ENCODE measurements at regions not wholly inside any gene's neighbourhood (a gene's known extent, or its start where the extent isn't known, plus 50 kb on each side); places are given as distances from the start of the nearest gene placed in this dataset.

DNA sequence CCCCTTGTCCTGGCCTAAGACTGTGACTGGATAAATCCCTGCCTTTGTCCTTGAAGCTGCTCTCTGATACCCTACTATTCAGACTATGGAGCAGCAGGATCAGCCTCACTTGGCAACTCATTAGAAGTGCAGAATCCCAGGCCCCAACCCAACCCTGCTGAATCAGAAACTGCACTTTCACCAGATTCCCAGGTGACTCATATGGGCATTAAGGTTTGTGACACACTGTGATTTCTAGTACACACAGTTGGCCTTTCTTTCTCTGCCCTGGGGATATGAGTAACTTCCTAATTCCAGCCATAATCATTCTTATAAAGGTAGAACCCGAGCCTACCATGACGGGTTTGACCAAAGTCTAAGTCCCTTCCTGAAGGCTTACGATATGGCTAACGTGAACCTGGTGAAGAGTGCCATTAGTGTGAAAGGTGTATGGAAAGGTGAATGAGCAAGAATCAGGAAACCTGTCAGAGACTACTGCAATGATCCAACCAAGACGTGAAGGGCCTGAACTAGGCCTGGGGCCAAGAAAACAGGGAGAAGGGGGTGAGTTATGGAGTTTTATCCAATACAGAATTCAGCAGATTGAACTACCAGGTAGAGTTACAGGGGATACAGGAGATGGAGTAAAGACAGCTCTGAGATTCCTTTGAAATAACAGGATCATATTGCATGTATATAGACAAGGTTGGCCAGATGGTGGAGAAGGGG, 533.0 kb downstream of the BNC2 start:
- intact Hi-C loops (cut with micrococcal nuclease; ENCODE audit: unreplicated experiment), result no loop called here
- POLR2A ChIA-PET, result no interaction called here
- Histone ChIP-seq H3K9me3 (no peaks in the 10 kb centered on the region), H3K36me3 (ENCODE audit: control insufficient read depth, insufficient read depth, low read length) (no peaks in the 10 kb centered on the region), H3K4me1 (no peaks in the 10 kb centered on the region), H3K27me3 (replicated peaks; ENCODE audit: control insufficient read depth, insufficient read depth, low read length) (no peaks in the 10 kb centered on the region), H3K4me3 (ENCODE audit: low read depth, low read length) (no peak overlapping the region)
- no peak overlapping the region for H3K27ac Mint-ChIP-seq (ENCODE audit: unreplicated experiment)
- no peak overlapping the region for H3K4me3 Mint-ChIP-seq (ENCODE audit: unreplicated experiment)
- no peak for DNase-seq
- CTCF ChIA-PET, result no interaction called here
- no peaks in the 10 kb centered on the region for H3K27me3 Mint-ChIP-seq (ENCODE audit: insufficient read depth, unreplicated experiment)
- TF ChIP-seq, protein P1, sequence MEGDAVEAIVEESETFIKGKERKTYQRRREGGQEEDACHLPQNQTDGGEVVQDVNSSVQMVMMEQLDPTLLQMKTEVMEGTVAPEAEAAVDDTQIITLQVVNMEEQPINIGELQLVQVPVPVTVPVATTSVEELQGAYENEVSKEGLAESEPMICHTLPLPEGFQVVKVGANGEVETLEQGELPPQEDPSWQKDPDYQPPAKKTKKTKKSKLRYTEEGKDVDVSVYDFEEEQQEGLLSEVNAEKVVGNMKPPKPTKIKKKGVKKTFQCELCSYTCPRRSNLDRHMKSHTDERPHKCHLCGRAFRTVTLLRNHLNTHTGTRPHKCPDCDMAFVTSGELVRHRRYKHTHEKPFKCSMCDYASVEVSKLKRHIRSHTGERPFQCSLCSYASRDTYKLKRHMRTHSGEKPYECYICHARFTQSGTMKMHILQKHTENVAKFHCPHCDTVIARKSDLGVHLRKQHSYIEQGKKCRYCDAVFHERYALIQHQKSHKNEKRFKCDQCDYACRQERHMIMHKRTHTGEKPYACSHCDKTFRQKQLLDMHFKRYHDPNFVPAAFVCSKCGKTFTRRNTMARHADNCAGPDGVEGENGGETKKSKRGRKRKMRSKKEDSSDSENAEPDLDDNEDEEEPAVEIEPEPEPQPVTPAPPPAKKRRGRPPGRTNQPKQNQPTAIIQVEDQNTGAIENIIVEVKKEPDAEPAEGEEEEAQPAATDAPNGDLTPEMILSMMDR (IDR thresholded peaks at IDR 0.05; ENCODE audit: insufficient read depth in 1 of 2, low read depth in 1 of 2, low read length in 1 of 2, severe bottlenecking in 1 of 2, unreplicated experiment in 1 of 2), result no peak
- H3K9me3 Mint-ChIP-seq (ENCODE audit: unreplicated experiment), result peaks cover 9% of the 10 kb centered on the region
- BruUV-seq (replicated peaks), result no TSS peak
- H3K36me3 Mint-ChIP-seq (ENCODE audit: insufficient read depth, unreplicated experiment), result no peaks in the 10 kb centered on the region
- no peaks in the 10 kb centered on the region for H3K4me1 Mint-ChIP-seq (ENCODE audit: low read depth, unreplicated experiment)

DNA sequence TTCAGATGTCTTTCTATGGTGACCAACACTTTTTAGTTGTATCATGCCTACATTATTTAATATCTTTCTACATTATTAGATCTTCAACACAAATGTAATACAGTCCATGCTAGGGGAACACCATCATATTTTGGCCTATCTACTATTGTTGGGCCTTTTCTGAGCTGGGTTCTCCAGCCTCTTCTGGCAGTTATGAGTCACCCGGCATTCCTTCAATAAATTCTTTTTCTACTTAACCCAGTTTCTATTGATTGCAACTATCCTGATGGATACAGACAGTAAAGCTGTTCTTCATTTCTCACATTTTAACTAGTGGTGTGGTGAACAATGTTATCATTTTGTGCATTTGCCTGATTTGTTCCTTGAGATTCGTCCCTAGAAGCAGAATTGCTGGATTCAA, 529.3 kb downstream of the BNC2 start:
- H3K9me3 ChIP-seq, result no peaks in the 10 kb centered on the region
- H3K4me1 Mint-ChIP-seq (ENCODE audit: low read depth, unreplicated experiment), result no peaks in the 10 kb centered on the region
- CTCF ChIA-PET, result no interaction called here
- DNase-seq, result no peak
- POLR2A ChIA-PET, result no interaction called here
- no peaks in the 10 kb centered on the region for H3K27me3 ChIP-seq (replicated peaks; ENCODE audit: control insufficient read depth, insufficient read depth, low read length)
- no peaks in the 10 kb centered on the region for H3K36me3 ChIP-seq (ENCODE audit: control insufficient read depth, insufficient read depth, low read length)
- no peaks in the 10 kb centered on the region for H3K36me3 Mint-ChIP-seq (ENCODE audit: insufficient read depth, unreplicated experiment)
- no peak overlapping the region for H3K4me3 Mint-ChIP-seq (ENCODE audit: unreplicated experiment)
- TF ChIP-seq, protein P1 (IDR thresholded peaks at IDR 0.05; ENCODE audit: insufficient read depth in 1 of 2, low read depth in 1 of 2, low read length in 1 of 2, severe bottlenecking in 1 of 2, unreplicated experiment in 1 of 2), result no peak
- no peaks in the 10 kb centered on the region for H3K4me1 ChIP-seq
- H3K27ac Mint-ChIP-seq (ENCODE audit: unreplicated experiment), result no peak overlapping the region
- no TSS peak for BruUV-seq (replicated peaks)
- no peaks in the 10 kb centered on the region for H3K27me3 Mint-ChIP-seq (ENCODE audit: insufficient read depth, unreplicated experiment)
- intact Hi-C loops (cut with micrococcal nuclease; ENCODE audit: unreplicated experiment), result no loop called here
- H3K4me3 ChIP-seq (ENCODE audit: low read depth, low read length), result no peak overlapping the region
- peaks cover 9% of the 10 kb centered on the region for H3K9me3 Mint-ChIP-seq (ENCODE audit: unreplicated experiment)

DNA sequence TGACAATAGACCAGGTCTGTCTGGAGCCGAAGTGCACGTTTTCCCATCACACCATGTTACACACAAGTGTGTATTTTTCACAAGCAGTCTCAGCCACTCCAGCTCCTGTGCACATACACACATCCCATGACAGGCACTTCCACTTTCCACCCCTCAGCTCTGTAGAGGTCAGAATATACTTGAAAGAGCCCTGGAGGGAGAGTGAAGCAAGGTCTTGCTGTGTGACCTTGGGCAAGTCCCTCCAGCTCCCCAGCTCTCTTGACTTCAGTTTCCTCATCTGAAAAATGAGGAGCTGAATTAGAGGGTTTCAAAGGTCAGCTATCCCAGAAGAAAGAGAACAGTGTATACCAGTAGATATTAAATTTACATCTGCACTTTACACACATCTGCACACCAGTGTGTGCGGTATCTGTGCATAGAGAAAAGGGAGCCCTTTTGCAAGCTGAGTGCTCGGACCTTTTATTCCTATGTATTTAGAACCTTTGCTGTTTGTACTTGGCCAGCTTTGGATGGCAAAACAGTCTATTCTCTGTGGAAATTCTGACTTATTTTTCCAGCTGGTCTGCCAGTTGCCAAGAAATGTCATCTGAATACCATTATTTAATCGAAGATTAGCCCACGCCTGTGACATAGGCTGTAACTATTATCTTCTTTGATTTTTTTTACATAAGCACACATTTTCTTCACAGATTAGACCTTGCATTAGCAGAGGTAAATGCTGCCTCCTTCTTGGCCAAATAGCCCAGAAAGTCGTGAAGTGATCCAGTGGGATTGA, 528.0 kb downstream of the BNC2 start:
- ChIA-PET CTCF (interaction anchor here (0.6 kb wide), 1 partner anchor 10 kb away, joined by 3 read pairs; no protein-coding TSS in a partner anchor), POLR2A (no interaction called here)
- H3K9me3 ChIP-seq, result no peaks in the 10 kb centered on the region
- Mint-ChIP-seq H3K27ac (ENCODE audit: unreplicated experiment) (no peak overlapping the region), H3K4me1 (ENCODE audit: low read depth, unreplicated experiment) (no peaks in the 10 kb centered on the region), H3K4me3 (ENCODE audit: unreplicated experiment) (no peak overlapping the region), H3K9me3 (ENCODE audit: unreplicated experiment) (peaks cover 9% of the 10 kb centered on the region), H3K27me3 (ENCODE audit: insufficient read depth, unreplicated experiment) (no peaks in the 10 kb centered on the region), H3K36me3 (ENCODE audit: insufficient read depth, unreplicated experiment) (no peaks in the 10 kb centered on the region)
- TF ChIP-seq, protein P1 (IDR thresholded peaks at IDR 0.05; ENCODE audit: insufficient read depth in 1 of 2, low read depth in 1 of 2, low read length in 1 of 2, severe bottlenecking in 1 of 2, unreplicated experiment in 1 of 2), result no peak
- H3K27me3 ChIP-seq (replicated peaks; ENCODE audit: control insufficient read depth, insufficient read depth, low read length), result no peaks in the 10 kb centered on the region
- intact Hi-C loops (cut with micrococcal nuclease; ENCODE audit: unreplicated experiment), result no loop called here
- H3K36me3 ChIP-seq (ENCODE audit: control insufficient read depth, insufficient read depth, low read length), result no peaks in the 10 kb centered on the region
- no TSS peak for BruUV-seq (replicated peaks)
- no peak overlapping the region for H3K4me3 ChIP-seq (ENCODE audit: low read depth, low read length)
- H3K4me1 ChIP-seq, result no peaks in the 10 kb centered on the region
- DNase-seq, result no peak

All from Caco-2 (cell line).